HG03469 (cell line): ENCODE measurements at regions not wholly inside any gene's neighbourhood (a gene's known extent, or its start where the extent isn't known, plus 50 kb on each side); places are given as distances from the start of the nearest gene placed in this dataset.

ENCODE experiments used
- ATAC-seq: cut with Tn5 transposase; IDR thresholded peaks from one replicate; pipeline ENCODE4 v1.9.1; 2021; ENCODE audit warnings: mild to moderate bottlenecking, moderate library complexity, moderate number of reproducible peaks; ENCODE audit not compliant: unreplicated experiment

DNA sequence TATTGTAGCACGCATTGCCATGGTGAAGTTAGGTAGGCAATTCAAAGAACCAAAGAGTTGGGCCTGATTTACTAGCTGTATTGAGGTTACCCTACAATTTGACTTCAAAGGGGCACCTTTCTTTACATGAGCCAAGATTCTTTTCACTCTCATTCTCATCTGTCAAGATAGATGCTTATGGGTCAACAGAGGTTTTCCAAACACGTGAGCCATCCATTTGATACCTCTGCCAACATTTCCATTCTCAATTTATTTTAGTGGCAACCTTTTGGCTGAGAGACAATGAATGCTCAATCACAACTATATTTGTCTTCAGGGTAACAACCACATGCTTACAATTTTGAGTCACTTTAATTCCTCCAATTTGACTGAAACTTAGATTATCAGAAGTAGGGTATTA is 370.6 kb upstream of the CDH20 start:
- ATAC-seq: no peak

DNA sequence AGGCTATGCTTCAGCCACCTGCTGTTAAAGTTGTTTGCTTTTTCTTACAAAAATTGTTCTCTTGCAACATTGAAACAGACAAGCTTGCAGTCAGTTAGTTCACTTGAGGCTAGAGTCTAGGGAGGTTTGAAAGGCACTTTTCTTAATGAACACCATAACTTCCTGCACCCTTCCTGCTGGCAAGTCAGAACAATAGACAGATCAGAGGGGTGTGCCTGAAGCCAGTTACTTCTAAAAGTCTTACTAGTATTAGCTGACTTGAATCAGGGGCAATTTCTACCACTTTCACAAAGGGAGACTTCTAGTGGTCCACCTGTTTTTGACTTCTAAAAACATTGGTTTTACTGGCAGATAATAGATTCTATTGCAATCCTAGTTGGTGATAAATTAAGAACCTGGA is 367.4 kb upstream of the CDH20 start:
- ATAC-seq: no peak

GRCh38 chr18:60966876-60967275 is 366.4 kb upstream of the CDH20 start:
- ATAC-seq: no peak

DNA sequence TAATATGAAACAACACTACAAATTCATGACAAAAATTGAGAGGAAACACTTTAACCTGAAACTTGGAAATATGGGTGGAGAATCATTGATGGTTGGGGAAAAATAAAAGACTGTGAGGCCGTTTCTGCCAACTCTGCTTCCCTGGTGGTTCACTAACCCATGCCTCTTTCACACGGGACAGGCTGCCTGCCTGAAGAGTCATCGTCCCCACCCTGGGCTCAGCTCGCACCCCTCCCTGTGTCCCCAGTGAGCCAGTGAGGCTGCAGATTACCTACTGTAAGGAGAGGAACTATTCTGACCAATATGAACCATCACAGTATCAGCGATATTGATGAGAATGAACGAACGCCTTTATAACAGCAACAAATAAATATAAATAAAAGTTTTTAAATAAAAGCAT is 357.8 kb upstream of the CDH20 start:
- ATAC-seq: no peak

DNA sequence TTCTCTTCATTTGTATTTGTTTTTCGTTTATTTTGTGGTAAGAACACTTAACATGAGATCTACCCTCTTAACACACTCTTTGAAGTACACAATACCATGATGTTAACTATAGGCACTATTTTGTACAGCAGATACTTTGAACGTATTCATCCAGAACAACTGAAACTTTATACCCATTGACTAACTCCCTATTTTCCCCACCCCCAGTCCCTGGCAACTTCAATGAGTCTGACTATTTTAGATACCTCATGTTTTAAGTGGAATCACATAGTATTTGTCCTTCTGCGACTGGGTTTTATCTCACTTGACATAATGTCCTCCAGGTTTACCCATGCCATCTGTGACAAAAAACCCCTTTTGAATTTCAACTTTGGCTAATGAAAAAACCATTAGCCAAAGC is 356.3 kb upstream of the CDH20 start:
- ATAC-seq: no peak

- ATAC-seq: no peak
Measured at GRCh38 chr18:60978338-60978737, 354.9 kb upstream of the CDH20 start.

- ATAC-seq: no peak
Measured at GRCh38 chr18:60980422-60981005, 352.7 kb upstream of the CDH20 start.

DNA sequence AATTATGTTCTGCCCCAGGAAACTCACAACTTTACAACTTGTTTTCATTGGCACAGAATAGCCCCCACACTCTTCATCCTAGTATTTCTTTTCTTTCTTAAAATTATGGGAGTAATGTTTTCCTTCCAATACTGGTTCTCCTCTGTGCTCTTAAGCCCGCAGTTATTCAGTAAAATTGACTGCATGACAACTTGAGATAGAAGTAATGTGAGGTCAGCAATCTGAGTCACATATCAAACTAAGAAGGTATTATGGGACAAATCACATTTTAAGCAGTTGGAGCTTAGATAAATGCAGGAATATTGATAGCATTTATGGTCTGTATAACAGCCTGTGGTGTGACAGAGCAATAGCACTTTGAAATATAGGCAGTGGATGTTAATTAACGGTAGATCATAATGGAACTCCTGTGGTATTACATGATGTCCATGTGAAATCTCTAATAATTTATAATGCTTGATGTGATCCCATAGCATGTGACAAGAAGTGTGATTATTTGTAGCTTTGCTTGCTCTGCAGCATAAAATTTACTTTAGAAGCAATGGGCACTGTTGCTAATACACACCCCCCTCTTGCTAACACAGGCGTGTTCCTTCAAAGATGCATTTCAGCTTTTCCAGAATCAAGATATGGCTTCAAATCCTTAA is 351.4 kb upstream of the CDH20 start:
- ATAC-seq: no peak

GRCh38 chr18:60982329-60982695 is 350.9 kb upstream of the CDH20 start:
- ATAC-seq: no peak

DNA sequence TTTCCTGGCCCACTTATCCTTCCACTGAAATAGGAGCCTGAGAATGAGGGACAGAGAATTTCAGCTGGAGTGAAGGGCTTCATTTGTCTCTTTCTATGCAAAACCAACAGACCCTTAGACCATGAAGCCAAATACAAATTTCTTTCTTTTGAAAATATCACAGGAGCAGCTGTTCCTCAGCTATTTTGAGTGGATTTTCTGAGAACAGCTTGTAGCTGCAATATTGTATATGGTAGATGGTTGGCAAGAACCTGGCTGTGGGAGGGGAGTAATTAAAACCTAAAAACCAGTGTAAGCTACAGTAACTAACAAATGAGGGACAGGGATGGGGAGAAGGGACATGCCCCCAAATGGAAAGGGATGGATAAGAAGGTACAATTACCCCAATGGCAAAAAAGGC is 350.3 kb upstream of the CDH20 start:
- no peak for ATAC-seq

- ATAC-seq: no peak
Measured at GRCh38 chr18:60984510-60984909, 348.7 kb upstream of the CDH20 start.

DNA sequence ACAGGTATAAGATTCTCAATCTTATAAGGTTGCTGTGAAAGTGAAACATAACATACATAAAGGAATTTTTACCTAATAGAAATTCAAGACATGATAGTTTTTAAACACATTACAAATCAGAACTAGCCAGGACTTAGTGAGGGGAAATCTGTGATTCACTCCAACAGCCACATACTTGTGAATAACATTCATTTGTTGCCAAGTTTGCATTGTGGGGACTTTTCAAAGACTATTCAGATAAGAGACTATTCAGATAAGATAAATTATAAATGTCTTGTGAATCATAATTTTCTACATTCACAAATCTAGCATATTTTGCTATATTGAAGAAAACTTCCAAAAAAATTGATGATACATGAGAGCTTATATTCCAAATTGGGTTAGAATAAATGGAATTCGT is 345.3 kb upstream of the CDH20 start:
- no peak for ATAC-seq

GRCh38 chr18:60996326-60996725 is 336.9 kb upstream of the CDH20 start:
- no peak for ATAC-seq

DNA sequence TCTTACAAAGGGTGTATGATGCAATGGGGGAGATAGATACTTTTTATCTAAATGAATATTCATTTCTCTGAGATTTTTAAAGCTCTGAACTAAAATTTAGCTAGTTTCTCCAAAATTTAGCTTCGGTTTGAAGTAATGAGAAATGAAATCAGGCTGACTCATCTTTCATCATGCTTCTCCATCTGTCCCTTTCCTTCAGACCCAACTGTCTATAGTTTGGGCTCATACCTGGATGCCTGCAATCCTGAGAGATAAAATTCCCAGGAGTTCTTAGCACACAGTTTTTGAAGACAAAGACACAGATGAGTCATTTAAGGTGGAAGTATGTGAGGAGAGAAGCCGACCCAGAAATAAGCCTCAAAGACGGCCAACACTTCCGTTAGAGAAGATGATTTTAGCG is 336.4 kb upstream of the CDH20 start:
- no peak for ATAC-seq

DNA sequence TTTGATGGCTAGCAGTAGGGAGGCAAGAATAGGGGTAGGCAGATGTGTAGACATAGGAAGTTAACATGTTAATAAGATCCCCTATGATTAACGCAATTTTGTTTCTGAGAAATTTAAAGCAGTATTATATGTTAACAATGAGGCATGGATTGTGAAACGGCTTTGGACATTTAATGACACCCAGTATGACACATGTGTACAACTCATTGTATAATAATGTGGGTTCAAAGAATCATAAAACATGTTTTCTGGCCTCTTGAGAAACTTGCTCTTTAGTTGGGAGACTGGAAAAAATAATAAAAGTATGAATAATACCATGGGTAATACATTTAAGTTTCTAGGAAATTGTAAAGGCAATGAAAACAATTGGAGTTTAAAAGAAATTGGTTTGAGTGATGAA is 332.1 kb upstream of the CDH20 start:
- ATAC-seq: no peak

DNA sequence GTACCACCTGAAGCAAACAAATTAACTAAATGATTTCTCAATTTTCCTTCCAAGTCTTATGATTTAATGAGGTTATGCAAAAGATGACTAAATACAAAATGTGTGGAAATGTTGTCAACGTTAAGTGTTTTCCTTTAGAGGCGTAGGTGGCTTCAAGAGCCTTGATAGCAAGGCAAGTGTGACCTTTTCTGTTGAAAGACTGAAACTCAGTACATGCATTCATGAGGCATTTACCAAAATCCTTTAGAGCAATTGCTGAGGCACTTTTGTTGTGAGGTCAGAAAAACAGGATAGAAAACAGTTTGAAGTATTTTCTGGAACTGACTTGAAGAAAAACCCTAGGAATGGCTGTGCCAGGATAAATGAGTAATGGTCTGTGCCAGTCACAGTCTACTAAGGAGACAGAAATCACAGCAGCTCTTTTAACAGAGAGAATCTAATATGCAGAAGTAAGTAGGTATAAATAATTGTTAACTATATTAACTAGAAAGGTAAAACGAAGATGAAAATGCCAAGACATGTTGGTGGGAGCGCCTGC is 326.5 kb upstream of the CDH20 start:
- no peak for ATAC-seq

DNA sequence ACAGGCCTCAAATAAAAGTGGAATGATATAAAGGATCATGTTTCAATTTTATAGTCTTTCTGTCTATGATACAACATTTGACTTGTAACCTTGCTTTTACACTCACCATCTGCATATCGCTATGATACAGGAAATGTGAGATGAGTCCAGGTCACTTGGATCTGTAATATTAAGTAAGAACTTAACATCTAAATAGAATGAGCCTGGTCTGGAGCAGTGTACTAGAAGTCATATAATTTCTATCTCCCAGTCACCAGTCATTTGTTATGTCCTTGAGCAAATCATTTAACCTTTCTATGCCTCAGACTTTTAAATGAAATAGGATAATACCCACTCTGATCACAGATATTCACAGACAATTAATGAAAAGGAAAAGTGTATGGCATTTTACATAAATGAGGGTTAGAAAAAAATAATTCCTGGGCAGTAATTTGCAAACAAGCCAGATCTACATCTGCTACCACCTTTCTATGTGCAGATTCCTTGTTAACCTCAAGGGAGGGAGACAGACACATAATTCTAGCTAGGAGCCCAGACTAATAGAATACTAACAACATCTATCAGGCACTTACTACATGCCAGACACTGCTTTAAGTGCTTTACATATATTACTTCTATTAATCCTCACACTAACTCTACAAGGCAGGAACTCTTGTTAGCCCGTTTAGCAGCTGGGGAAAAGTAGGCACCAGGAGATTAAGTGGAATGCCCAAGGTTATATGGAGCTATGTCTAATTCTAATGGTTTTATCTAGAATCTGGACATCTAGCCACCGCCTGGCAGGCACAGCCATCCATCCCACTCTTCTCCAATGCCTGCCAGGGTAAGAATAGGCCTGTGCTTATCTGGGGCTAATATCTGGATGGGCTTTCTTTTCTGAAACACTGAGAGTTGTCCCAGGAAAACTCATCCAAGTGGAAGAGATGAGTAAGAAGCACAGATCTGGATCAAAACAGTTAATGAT is 313.6 kb upstream of the CDH20 start:
- ATAC-seq: no peak

- ATAC-seq: no peak
Measured at GRCh38 chr18:61025596-61025995, 307.6 kb upstream of the CDH20 start.

GRCh38 chr18:61031626-61032025 is 301.6 kb upstream of the CDH20 start:
- no peak for ATAC-seq

- ATAC-seq: no peak
Measured at GRCh38 chr18:61034580-61034979, 298.6 kb upstream of the CDH20 start.

- no peak for ATAC-seq
Measured at GRCh38 chr18:61039251-61039650, 294.0 kb upstream of the CDH20 start.

DNA sequence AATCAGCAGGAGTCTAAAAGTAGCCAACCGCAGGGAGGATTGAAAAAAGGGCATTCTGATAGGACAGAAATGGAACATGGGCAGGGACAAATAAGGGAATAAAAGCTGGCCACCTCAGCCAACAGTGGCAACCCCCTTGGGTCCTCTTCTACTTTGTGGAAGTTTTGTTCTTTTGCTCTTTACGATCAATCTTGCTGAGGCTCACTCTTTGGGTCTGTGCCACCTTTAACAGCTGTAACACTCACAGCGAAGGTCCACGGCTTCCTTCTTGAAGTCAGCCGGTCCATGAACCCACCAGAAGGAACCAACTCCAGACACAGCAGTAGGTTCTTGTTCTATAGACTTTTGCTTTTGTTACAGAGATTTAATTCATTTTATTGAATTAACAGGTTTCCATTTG is 285.4 kb upstream of the CDH20 start:
- no peak for ATAC-seq
